IPS-15b (cell line): ENCODE measurements at regions not wholly inside any gene's neighbourhood (a gene's known extent, or its start where the extent isn't known, plus 50 kb on each side); places are given as distances from the start of the nearest gene placed in this dataset.

Experiments
- H3K27me3 ChIP-seq: one replicate; pipeline ENCODE4 v1.6.1; 2013; ENCODE audit warnings: low read length; ENCODE audit not compliant: control insufficient read depth, insufficient read depth
- H3K36me3 ChIP-seq: one replicate; pipeline ENCODE4 v1.6.1; 2013; ENCODE audit warnings: low read length; ENCODE audit not compliant: control insufficient read depth, insufficient read depth
- H3K4me1 ChIP-seq: one replicate; pipeline ENCODE4 v1.6.1; 2013; ENCODE audit warnings: mild to moderate bottlenecking, low read length; ENCODE audit not compliant: control insufficient read depth, insufficient read depth
- H3K4me3 ChIP-seq: one replicate; pipeline ENCODE4 v1.5.1; 2013; ENCODE audit warnings: low read depth, low read length
- H3K9ac ChIP-seq: one replicate; pipeline ENCODE4 v1.6.1; 2013; ENCODE audit warnings: low read depth, mild to moderate bottlenecking, low read length
- H3K9me3 ChIP-seq: one replicate; pipeline ENCODE4 v1.6.1; 2013; ENCODE audit warnings: mild to moderate bottlenecking, low read length; ENCODE audit not compliant: control insufficient read depth, insufficient read depth

DNA sequence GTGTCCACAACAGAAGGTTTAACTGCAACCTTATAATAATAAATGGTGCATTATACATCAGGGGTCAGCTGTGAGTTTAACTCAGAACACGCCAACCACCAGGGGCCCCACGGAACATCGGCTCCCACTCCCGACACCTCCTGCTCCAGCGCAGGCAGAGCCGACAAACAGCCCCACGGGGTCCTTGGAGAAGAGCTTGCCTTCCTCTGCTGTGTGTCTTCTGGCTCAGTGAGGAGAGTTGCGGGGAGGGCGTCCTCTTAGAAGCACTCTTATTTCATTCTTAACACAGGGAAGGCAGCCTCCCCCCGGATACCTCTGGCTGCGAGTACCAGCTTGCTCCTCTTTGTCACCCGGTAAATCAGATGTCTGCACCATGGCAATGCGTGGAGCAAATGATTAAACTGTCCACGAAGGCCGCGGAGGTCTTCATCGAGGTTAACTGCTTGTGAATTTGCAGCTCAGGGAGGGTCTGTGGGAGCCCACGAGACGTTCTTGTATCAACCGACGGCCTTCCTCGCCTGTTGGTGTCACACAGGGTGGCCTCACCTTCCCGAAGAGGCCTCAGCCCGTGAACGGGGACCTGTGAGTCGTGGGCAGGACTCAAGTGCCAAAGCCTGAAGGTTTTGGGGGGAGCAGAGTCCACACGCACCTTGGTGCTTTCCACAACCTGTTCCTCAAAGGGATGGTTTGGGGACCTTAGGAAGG is 464.0 kb downstream of the BRD1 start:
- H3K9ac ChIP-seq, result no peak overlapping the region

DNA sequence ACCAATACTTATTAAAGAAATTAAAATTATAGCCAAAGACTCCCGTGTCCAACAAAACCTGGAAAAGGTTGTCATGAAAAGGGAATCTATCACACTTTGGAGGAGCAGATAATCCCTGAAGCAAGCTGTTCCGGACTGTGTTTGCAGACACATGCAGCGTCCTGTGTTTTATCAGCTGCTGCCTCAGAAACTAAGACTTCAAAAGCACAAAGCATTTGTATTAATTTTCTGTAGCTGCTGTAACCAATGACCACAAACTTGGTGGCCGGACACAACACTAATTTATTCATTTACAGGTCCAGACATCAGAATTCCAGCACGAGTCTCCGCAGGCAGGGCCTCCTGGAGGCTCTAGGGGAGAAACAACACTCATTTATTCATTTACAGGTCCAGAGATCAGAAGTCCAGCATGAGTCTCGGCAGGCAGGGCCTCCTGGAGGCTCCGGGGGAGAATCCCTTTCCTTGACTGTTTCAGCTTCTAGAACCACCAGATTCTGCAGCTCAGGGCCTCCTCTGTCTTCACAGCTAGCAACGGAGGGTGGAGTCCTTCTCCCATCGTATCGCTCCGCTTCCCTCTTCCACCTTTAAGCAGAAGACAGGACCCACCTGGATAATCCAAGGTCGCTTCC is 465.3 kb downstream of the BRD1 start:
- Histone ChIP-seq H3K4me3 (no peak overlapping the region), H3K4me1 (no peaks in the 10 kb centered on the region), H3K9me3 (no peaks in the 10 kb centered on the region), H3K9ac (no peak overlapping the region), H3K27me3 (no peaks in the 10 kb centered on the region), H3K36me3 (no peaks in the 10 kb centered on the region)

More for the DNA sequence above, 464.0 kb downstream of the BRD1 start:
- H3K9me3 ChIP-seq, result no peaks in the 10 kb centered on the region
- H3K4me1 ChIP-seq, result no peaks in the 10 kb centered on the region
- no peaks in the 10 kb centered on the region for H3K36me3 ChIP-seq
- no peaks in the 10 kb centered on the region for H3K27me3 ChIP-seq
- no peak overlapping the region for H3K4me3 ChIP-seq

DNA sequence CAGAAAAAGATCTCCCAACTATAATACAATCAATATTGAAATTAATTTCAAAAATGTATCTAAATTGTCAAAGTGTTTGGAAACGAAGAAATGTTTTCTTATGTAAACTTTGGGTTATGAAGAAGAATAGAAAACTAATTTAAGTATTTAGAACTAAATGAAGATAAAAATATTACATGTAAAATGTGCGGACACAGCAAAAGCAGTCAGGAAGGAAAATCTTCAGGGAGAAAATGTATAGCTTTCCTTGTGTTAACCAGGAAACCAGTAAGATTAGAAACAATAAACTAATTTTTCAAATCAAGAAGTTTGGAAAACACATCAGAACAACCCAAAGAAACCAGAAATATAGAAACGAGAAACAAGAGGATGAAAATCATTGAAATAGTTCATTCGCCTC is 466.5 kb downstream of the BRD1 start:
- Histone ChIP-seq H3K9me3 (no peaks in the 10 kb centered on the region), H3K4me1 (no peaks in the 10 kb centered on the region), H3K4me3 (no peak overlapping the region), H3K9ac (no peak overlapping the region), H3K27me3 (no peaks in the 10 kb centered on the region), H3K36me3 (no peaks in the 10 kb centered on the region)

DNA sequence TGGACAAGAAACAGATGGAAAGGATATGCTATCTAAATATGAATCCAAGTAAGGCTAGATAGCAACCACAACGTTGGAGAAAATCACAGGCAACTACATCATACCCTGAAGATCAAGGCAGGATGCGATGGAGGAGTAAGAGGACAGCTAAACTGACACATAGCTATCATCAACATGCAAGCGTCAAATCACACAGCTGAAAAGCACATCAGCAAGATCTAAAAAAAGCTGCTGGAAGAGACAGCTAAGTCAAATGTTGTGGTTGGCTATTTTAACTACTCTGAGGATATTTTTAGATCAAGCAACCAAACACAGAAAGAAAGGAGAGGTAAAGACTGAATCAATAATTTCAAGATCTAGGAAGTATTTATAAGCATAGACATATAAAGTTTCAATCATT is 466.9 kb downstream of the BRD1 start:
- Histone ChIP-seq H3K36me3 (no peaks in the 10 kb centered on the region), H3K4me1 (no peaks in the 10 kb centered on the region), H3K4me3 (no peak overlapping the region), H3K9ac (no peak overlapping the region), H3K27me3 (no peaks in the 10 kb centered on the region), H3K9me3 (no peaks in the 10 kb centered on the region)

GRCh38 chr22:49359076-49359475 is 468.6 kb downstream of the BRD1 start:
- H3K9ac ChIP-seq, result no peak overlapping the region
- H3K4me3 ChIP-seq, result no peak overlapping the region
- no peaks in the 10 kb centered on the region for H3K36me3 ChIP-seq
- H3K4me1 ChIP-seq, result no peaks in the 10 kb centered on the region
- H3K27me3 ChIP-seq, result no peaks in the 10 kb centered on the region
- H3K9me3 ChIP-seq, result no peaks in the 10 kb centered on the region

DNA sequence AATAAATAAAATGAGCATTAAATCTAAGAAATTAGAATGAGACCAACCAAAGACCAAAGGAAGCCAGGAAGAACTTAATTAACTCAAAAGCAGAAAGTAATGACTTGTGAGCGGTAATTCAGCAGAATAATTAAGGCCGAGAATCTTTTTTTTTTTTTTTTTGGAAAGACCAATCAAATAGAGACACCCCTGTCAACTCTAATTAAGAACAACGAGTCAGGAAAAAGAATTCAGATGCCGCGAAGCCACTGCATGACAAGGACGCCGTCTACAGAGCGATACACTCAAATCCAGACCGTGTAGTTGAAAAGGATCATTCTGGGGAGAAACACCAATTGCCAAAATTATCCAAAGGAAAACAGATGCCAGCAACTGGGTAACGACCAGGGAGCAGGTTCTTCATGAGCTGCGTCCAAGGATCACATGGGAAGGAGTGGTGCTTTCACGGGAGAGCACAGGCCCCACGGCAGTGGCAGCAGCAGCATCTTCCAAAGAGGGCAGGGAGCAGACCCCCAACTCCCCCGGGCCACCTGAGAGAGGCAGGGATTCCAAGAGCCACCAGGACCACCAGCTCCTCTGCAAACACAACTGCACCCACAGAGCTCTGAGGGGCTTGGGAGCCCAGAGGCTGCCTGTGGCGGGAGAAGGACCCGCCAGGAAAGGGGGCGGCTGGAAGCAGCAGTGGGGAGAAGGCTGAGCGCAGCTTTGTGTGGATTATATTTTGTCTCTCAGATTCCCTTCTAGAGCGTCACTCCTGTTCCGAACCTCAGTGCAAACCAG is 469.8 kb downstream of the BRD1 start:
- no peaks in the 10 kb centered on the region for H3K4me1 ChIP-seq
- no peak overlapping the region for H3K4me3 ChIP-seq
- no peaks in the 10 kb centered on the region for H3K36me3 ChIP-seq
- no peak overlapping the region for H3K9ac ChIP-seq
- no peaks in the 10 kb centered on the region for H3K27me3 ChIP-seq
- no peaks in the 10 kb centered on the region for H3K9me3 ChIP-seq

DNA sequence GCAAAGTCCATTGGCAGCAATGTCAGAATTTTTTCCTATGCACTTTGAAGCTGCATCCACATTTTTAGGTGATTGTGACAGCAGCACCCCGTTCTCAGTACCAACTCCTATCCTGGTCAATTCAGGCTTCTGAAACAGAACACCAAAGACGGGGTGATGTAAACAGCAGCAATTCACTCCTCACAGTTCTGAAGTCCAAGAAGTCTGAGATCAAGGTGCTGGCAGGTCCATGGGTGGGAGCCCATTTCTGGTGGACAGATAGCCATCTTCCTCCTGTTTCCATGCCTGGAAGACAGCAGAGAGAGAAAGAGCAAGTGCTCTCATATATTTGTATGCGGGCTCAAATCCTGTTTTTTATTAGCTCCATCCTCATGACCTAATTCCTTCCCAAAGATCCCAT is 471.2 kb downstream of the BRD1 start:
- Histone ChIP-seq H3K4me1 (no peaks in the 10 kb centered on the region), H3K27me3 (no peaks in the 10 kb centered on the region), H3K9ac (no peak overlapping the region), H3K9me3 (no peaks in the 10 kb centered on the region), H3K4me3 (no peak overlapping the region), H3K36me3 (no peaks in the 10 kb centered on the region)

GRCh38 chr22:49355211-49355920 is 472.3 kb downstream of the BRD1 start:
- H3K36me3 ChIP-seq, result no peaks in the 10 kb centered on the region
- H3K4me1 ChIP-seq, result no peaks in the 10 kb centered on the region
- no peak overlapping the region for H3K9ac ChIP-seq
- H3K27me3 ChIP-seq, result no peaks in the 10 kb centered on the region
- H3K9me3 ChIP-seq, result no peaks in the 10 kb centered on the region
- H3K4me3 ChIP-seq, result no peak overlapping the region

DNA sequence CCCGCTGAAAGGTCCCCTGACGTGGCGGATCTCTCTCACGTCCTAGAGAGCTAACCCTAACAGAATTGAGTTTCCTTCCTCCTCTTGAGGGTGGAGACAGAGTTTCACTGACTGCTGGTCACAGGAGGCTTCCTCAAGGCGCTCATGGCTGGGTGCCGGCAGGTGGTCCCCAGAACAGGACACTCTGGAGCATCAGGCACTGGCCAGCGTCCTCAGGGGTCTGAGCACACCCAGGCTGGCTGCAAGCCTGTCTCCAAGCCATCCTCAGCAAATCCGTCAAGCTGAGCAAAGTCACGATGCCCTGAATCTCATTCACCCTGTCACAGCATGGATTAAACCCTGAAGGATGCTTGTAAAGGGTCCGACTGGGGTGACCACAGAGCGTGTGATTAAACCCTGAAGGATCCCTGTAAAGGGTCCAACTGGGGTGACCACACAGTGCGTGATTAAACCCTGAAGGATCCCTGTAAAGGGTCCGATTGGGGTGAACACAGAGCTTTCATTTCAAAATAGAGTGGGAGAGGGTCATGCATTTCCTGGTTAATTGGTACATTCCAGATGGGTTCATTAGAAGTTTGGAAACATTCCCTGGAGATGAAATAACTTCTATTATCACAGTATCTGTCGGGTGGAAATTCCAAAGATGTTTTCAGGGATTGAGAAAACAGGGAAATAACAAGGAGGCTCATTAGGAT is 473.0 kb downstream of the BRD1 start:
- H3K9me3 ChIP-seq, result no peaks in the 10 kb centered on the region
- no peaks in the 10 kb centered on the region for H3K4me1 ChIP-seq
- no peak overlapping the region for H3K9ac ChIP-seq
- no peaks in the 10 kb centered on the region for H3K36me3 ChIP-seq
- H3K4me3 ChIP-seq, result no peak overlapping the region
- H3K27me3 ChIP-seq, result no peaks in the 10 kb centered on the region

DNA sequence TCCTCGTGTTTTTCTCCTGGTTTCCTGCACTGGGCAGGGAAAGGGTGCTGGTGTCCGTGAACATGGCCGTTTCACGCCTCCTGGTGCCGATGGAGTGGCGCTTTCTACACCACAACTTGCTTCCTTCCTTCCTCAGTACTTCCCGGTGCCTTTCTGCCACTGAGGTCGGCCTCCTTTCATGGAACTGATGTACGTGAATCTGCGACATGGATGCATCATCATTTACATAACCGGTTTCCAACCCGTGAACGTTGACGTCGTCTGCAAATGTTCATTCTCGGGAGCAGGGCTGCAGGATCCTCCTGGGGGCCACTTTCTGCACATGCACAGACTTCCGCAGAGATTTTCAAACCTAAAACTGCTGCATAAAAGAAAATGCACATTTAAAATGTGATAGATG is 474.4 kb downstream of the BRD1 start:
- H3K4me1 ChIP-seq, result no peaks in the 10 kb centered on the region
- no peaks in the 10 kb centered on the region for H3K36me3 ChIP-seq
- no peak overlapping the region for H3K9ac ChIP-seq
- no peaks in the 10 kb centered on the region for H3K9me3 ChIP-seq
- no peak overlapping the region for H3K4me3 ChIP-seq
- no peaks in the 10 kb centered on the region for H3K27me3 ChIP-seq
